Psoas muscle (tissue), 7 donors: ENCODE measurements at regions not wholly inside any gene's neighbourhood (a gene's known extent, or its start where the extent isn't known, plus 50 kb on each side); places are given as distances from the start of the nearest gene placed in this dataset.

Source experiments
- ATAC-seq, 4 donors: fragments of 200-7000 bp; cut with Tn5 transposase; one replicate each; pipeline ENCODE4 v1.9.1; 2020; ENCODE audit warnings: moderate library complexity in 3 of 4, mild to moderate bottlenecking in 2 of 4
- DNase-seq, 2 donors: peaks; one replicate each; pipeline ENCODE4 v3.0.0-alpha.2; 2020
- H3K27ac ChIP-seq: fragments of 200-600 bp; one replicate; pipeline ENCODE4 v1.8.0; 2022
- H3K27me3 ChIP-seq, 3 donors: fragments of 200-600 bp in 1 of 3; one replicate each; pipeline versions ENCODE4 v1.6.1 to v1.8.0; 2013 to 2022; ENCODE audit warnings: low read length in 2 of 3, mild to moderate bottlenecking in 2 of 3, moderate library complexity in 1 of 3; ENCODE audit not compliant: insufficient read depth in 3 of 3
- H3K36me3 ChIP-seq, 2 donors: fragments of 200-600 bp in 1 of 2; one replicate each; pipeline versions ENCODE4 v1.6.1 to v1.8.0; 2013 to 2022; ENCODE audit warnings: low read depth in 1 of 2, mild to moderate bottlenecking in 1 of 2, moderate library complexity in 1 of 2; ENCODE audit not compliant: insufficient read depth in 1 of 2
- H3K4me1 ChIP-seq: fragments of 200-600 bp; one replicate; pipeline ENCODE4 v1.8.0; 2022
- H3K4me3 ChIP-seq: fragments of 200-600 bp; one replicate; pipeline ENCODE4 v1.8.0; 2022; ENCODE audit warnings: mild to moderate bottlenecking
- H3K9me3 ChIP-seq: fragments of 200-600 bp; one replicate; pipeline ENCODE4 v1.8.0; 2022
- WGBS, 3 donors: extraction: QIAGEN DNeasy Blood & Tissue Kit; methylation state at CpG; one replicate each; pipeline versions ENCODE4 v1.1.6 to v1.1.7; 2013; 5-methylcytosine and 5-hydroxymethylcytosine counted together
- intact Hi-C, 2 donors: fragments of 100-400 bp; cut with DNase I; formaldehyde crosslinking; loops; one replicate each; pipeline versions ENCODE4 v1.11.0 to v1.14.2; 2022
- TF ChIP-seq, protein P1 (sequence below): fragments of 200-600 bp; IDR thresholded peaks from one replicate; pipeline ENCODE4 v1.8.0; 2022; ENCODE audit warnings: antibody characterized with exemption
- donor health status: healthy with polysubstance abuse.
- donor health status: DM: no; HTN: no; CAD: no; lungs with moderate emphysema.
- donor health status: Bipolar disorder and iron deficiency.
- donor health status: healthy.
- donor health status: DM: yes; HTN: yes; CAD: no.
- donor health status: DM: no; HTN: no; CAD: no.
- donor health status: DM: yes; HTN: yes; CAD: no.

DNA sequence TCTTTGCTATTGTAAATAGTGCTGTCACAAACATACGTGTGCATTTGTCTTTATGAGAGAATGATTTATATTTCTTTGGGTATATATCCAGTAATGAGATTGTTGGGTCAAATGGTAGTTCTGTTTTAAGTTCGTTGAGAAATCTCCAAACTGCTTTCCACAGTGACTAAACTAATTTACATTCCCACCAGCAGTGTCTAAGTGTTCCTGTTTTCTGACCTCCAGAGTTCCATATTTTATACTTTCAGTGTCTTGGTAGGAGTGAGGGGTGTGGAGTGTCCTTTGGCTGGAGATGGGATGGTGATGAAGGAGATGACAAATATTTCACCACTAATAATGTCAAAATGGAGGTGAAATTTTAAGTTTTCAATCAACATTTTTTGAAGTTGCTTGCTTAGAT lies 86.4 kb downstream of the DACT1 start:
- H3K4me3 ChIP-seq: no peak overlapping the region
- TF ChIP-seq, protein P1, sequence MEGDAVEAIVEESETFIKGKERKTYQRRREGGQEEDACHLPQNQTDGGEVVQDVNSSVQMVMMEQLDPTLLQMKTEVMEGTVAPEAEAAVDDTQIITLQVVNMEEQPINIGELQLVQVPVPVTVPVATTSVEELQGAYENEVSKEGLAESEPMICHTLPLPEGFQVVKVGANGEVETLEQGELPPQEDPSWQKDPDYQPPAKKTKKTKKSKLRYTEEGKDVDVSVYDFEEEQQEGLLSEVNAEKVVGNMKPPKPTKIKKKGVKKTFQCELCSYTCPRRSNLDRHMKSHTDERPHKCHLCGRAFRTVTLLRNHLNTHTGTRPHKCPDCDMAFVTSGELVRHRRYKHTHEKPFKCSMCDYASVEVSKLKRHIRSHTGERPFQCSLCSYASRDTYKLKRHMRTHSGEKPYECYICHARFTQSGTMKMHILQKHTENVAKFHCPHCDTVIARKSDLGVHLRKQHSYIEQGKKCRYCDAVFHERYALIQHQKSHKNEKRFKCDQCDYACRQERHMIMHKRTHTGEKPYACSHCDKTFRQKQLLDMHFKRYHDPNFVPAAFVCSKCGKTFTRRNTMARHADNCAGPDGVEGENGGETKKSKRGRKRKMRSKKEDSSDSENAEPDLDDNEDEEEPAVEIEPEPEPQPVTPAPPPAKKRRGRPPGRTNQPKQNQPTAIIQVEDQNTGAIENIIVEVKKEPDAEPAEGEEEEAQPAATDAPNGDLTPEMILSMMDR: no peak
- H3K27ac ChIP-seq: no peak overlapping the region
- no peaks in the 10 kb centered on the region for H3K36me3 ChIP-seq
- no peaks in the 10 kb centered on the region for H3K27me3 ChIP-seq
- 71 to 83% (median 73%) methylated on average over 2 of the region's 2 CpGs for WGBS, 3 donors
- intact Hi-C loops: no loop called here
- ATAC-seq (no peak), DNase-seq (no peak)
- H3K9me3 ChIP-seq: no peaks in the 10 kb centered on the region
- peaks cover 10% of the 10 kb centered on the region for H3K4me1 ChIP-seq

DNA sequence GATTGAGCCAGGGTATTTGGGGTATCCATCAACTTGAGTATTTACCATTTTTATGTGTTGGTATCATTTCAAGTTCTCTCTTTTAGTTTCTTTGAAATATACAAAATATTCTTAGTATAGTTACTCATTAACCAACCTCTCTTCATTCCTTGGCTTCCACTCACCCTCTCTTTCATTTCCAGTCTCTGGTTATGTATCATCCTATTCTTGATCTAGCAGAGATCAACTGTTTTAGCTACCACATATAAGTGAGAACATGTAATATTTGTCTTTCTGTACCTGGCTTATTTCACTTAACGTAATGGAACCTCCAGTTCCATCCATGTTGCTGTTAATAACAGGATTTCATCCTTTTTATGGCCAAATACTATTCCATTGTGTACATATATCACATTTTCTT lies 86.9 kb downstream of the DACT1 start:
- no peak for ATAC-seq
- Histone ChIP-seq H3K27me3 (no peaks in the 10 kb centered on the region), H3K9me3 (no peaks in the 10 kb centered on the region), H3K36me3 (no peaks in the 10 kb centered on the region), H3K27ac (no peak overlapping the region), H3K4me1 (peaks cover 10% of the 10 kb centered on the region), H3K4me3 (no peak overlapping the region)
- TF ChIP-seq, protein P1: no peak
- intact Hi-C loops: no loop called here
- DNase-seq: no peak
- WGBS, 3 donors: 93 to 95% (median 94%) methylated on average over 1 of the region's 1 CpG

DNA sequence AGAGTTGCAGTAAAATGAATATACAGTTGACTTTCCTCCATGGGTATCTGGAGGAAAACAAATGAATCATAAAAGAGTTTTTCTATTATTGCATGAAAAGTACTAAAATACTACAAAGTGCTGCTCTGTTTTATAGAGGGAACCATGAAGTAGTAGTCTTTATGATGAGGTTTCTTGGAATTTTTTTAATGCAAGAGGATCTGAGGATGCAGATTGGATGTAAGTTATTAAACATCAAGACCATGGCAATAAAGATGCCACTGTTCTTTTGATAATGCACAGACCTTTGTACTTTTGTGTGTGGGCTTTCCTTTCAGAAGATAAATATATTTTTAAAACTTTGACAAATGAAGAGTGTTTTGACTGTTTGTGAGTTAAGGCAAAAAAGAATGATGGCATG lies 87.5 kb downstream of the DACT1 start:
- TF ChIP-seq, protein P1: no peak
- ATAC-seq: no peak
- no peaks in the 10 kb centered on the region for H3K9me3 ChIP-seq

DNA sequence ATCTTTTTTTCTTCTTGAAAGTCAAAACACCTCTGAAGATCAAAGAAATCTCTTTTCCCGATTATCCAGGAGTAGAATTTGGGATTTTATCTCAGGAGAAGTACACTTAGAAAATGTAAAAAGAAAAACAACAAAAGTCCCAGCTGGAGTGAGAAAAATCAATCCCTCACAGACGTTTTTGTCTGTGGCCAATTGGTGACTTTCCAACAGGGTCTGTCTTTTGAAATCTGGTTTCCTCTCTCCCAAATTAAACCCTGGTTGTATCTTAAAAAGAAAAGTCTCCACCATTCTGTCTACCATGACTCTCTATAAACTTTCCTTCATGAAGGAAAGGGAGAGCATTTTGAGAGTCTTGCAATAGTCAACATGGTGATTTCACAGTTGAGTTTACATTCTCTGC lies 88.1 kb downstream of the DACT1 start:
- no peak overlapping the region for H3K27ac ChIP-seq
- WGBS, 3 donors: 25 to 41% (median 32%) methylated on average over 2 of the region's 2 CpGs
- intact Hi-C loops: no loop called here

More for the DNA sequence above, 87.5 kb downstream of the DACT1 start:
- Histone ChIP-seq H3K36me3 (no peaks in the 10 kb centered on the region), H3K4me3 (no peak overlapping the region), H3K4me1 (peaks cover 10% of the 10 kb centered on the region), H3K27ac (no peak overlapping the region), H3K27me3 (no peaks in the 10 kb centered on the region)
- intact Hi-C loops: no loop called here
- DNase-seq: no peak

More for the DNA sequence above, 88.1 kb downstream of the DACT1 start:
- TF ChIP-seq, protein P1: no peak
- Histone ChIP-seq H3K27me3 (no peaks in the 10 kb centered on the region), H3K4me3 (no peak overlapping the region), H3K36me3 (no peaks in the 10 kb centered on the region), H3K9me3 (no peaks in the 10 kb centered on the region), H3K4me1 (peaks cover 16% of the 10 kb centered on the region)
- ATAC-seq (no peak), DNase-seq (no peak)
